T-helper 2 cell (primary cell): ENCODE measurements at regions not wholly inside any gene's neighbourhood (a gene's known extent, or its start where the extent isn't known, plus 50 kb on each side); places are given as distances from the start of the nearest gene placed in this dataset.
A peak's percentile ranks its signal among the peaks of the same experiment; 100 is the strongest.

Source experiments
- DNase-seq, 5 experiments: peaks; one replicate each; pipeline versions ENCODE4 v3.0.0 to v3.0.0-alpha.2; 2012 to 2022

DNA sequence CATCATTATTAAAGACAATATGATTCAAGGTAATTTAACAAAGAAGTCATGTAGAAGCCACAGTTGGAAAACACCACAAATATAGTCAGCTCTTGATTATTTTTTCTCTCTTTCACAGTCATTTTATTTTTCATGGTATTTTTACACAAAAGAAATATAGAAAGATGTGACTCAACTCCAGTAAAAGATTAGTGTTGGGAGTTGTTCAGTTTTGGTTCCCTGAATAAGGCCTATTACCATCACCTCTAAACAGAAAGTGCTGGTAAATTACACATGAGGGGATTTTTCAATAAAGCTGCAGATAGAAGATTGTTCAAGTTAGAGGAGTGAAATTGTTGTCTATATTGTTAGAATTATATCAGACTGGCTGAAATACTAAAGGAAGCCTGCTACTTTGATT, 107.0 kb downstream of the DDIT4L start:
- DNase-seq = no peak

DNA sequence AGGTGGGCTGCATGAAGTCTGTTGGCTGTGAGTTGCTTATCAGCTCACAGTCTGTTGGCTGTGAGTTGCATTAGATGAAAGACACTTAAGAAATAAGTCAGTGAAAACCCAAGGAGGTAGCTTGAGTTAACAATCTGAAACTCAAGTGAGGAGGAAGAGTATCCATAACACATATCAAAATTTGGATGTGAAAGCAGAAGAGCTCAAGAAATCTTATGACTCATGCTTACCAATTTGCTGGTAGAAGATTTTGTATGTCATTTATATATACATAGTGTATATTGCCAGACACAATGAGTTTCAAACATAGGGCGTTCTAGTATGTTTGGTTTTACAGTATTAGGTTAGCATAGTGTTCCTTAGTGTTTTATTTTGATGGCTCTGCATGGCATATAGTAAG, 107.4 kb downstream of the DDIT4L start:
- DNase-seq = no peak

DNA sequence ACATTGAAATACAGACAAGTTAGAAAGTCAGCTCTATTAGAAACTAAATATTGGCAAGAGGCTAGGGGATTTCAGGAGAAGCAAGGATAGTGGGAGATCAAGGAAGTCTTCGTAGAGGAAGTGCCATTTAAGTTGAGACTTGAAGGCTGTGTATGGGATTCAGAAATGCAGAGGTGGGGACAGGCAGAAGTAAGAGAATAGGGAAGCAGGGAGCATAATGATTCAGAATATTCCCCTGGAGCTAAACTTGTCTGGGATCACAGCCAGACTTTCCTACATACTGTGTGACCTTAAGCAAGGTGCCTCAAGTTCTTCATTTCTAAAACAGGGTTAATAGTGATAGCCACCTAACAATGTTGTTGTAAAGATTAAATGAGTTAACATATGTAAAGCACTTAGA, 108.8 kb downstream of the DDIT4L start:
- no peak for DNase-seq

DNA sequence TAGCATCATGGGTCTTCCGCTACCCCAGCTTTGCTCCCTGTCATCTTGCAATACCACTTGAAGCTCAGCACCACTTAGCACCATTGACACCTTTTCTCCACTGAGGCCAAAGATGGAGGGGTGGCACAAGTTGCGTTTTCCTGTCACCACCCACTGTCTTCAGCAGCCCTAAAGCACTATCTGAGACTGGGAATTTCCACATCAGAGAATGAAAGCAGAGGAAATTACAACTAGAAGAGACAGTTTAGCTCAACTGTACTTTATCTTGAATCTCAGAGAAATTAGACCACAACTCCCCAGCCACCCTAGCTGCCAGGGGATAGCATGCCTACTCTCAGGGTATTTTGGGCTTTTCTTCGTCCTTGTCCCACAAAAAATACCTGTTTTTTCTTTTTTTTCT, 111.0 kb downstream of the DDIT4L start:
- no peak for DNase-seq

DNA sequence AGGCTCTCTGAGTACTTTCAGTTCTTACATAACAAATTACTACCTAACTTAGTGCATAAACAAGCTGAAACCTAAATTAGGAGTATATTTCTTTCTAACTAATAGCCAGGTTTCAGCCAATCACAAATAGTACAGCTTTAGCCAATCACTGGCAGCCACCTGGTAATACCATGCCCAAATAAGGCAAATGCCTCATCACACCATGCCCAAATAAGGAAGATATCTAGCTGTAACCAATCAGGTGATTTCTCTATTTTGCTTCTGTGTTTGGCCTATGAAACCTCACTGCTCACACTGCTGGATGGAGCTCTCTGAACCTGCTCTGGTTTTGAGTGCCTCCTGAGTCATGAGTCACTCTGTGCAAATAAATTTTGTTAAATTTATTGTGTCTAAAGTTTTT, 113.5 kb downstream of the DDIT4L start:
- DNase-seq = peak in 1 of 5 experiments; percentile 29

DNA sequence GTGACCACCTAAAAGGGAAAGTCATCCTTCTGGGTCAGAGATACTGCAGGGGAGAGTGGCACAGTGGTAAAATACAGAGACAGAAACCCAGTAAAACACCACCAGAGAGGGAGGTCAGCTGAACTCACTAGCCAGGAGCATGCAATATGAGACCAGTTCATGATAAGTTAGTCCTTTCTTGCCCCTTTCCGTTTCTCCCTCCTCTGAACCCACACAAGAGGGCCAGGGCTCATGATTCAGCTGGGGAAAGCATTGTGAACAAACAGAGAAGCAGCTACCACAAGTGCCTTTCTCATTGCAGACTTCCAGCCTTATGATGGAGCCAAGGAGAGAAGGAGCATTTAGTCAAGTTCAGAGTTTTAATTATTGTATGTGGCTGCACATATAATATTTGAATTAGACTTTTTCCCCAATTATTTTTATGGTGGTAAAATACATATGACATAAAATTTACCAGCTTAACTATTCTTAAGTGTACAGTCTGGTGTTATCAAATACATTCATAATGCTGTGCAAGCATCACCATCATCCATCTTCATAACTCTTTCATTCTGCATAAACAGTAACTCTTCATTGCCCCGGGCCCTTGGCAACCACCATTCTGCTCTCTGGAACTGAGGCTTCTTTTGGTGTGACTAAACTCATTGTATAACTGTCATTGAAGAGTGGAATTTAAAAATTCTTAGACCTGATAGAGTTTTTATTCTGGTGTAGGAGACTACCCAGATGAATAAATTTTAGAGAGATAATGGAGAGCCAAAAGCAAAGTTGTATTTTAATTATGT, 114.6 kb downstream of the DDIT4L start:
- no peak for DNase-seq

GRCh38 chr4:100075056-100075455, 115.2 kb downstream of the DDIT4L start:
- no peak for DNase-seq

DNA sequence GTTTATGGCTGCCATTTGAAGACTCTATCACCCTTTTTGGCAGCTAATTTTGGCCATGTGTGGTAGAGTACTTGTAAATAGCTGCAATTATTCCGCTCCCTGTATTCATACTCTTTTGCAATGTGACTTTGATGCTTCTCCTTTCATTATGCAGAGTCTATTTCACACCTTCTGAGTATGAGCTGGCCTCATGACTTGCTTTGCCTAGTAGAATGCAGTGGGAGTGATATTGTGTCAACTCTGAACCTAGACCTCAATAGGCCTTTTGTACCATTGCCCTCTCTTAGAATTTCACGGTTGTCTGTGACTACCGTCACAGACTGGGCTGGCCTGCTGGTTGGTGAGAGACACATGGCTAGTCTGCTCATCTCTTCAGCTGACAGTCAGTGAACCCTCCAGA, 118.8 kb downstream of the DDIT4L start:
- no peak for DNase-seq

GRCh38 chr4:100070868-100071267, 119.4 kb downstream of the DDIT4L start:
- no peak for DNase-seq

DNA sequence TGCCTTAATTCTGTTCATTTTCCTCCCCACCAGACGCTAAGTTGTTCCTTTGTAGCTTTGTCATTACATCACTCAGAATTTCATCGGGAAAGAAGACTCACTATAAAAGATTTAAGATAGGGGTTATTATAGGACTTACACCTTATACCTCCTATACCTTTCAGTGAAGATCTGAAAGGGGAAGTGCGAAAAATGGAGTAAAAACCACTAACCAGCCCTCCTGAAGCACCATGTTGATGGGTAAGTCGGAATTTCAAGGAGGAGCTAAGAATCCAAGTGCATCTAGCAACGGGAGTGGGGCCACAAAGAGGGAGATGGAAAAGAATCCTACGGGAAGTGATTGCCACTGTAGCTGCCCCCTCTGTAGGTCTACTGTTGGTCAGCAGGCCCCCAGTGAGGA, 119.1 kb upstream of the H2AZ1 start:
- no peak for DNase-seq

- DNase-seq = no peak
These were observed 117.2 kb upstream of the H2AZ1 start for GRCh38 chr4:100067255-100067654.

- DNase-seq = peak in 1 of 5 experiments; percentile 32
These were observed 113.3 kb upstream of the H2AZ1 start for GRCh38 chr4:100063355-100063754.

- DNase-seq = no peak
These were observed 112.8 kb upstream of the H2AZ1 start for GRCh38 chr4:100062921-100063320.

DNA sequence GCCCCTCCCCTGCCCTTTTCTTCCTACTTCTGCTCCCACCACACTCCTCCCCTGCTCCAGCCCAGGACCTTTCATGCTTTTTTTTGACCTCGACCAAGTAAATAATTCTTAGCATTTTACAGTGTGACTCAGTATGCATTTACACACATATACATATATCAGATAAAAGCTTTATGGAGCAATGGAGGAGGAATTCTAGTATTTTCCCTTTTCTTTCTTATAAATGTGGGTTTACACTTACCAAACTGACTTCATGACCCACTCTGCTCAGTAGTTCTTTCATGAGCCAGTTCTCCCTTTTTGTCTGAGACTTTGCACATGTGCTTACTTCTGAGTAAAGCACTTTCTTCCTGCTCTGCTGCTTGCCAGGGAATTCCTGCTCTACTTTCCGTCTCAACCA, 111.8 kb upstream of the H2AZ1 start:
- DNase-seq = no peak

GRCh38 chr4:100060765-100061416, 110.8 kb upstream of the H2AZ1 start:
- no peak for DNase-seq

DNA sequence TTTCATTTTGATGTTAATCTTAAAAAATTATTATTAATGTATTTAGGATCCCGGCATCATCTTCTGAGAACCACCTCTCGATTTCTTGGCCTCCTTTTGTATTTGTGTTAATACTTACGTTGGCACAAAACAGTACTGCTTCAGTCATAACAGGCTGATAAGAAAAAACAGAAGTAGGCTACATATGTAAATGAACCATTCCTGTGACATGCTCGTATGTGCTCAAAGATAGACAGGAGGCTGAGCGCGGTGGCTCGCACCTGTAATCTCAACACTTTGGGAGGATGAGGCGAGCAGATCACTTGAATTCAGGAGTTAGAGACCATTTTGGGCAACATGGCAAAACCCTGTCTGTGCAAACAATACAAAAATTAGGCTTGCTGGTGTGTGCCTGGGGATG, 109.4 kb upstream of the H2AZ1 start:
- DNase-seq = no peak

- no peak for DNase-seq
These were observed 106.6 kb upstream of the H2AZ1 start for GRCh38 chr4:100056701-100057100.

DNA sequence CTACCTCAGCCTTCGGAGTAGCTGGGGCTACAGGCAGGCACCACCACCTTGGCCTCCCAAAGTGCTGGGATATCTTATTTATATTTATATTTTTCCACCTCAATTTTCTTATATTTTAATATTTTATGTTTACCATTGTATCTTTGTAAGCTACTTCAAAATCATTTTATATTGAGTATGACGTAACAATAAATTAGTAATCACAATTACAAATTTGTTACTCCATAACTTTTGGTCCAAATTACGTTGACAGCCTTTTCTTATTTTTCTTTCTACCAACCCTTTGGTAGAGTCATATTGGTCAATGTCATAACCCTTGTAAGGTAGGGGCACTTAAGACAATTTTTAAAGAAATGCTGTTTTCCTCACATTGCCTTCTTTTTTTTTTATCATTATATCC, 104.0 kb upstream of the H2AZ1 start:
- no peak for DNase-seq

DNA sequence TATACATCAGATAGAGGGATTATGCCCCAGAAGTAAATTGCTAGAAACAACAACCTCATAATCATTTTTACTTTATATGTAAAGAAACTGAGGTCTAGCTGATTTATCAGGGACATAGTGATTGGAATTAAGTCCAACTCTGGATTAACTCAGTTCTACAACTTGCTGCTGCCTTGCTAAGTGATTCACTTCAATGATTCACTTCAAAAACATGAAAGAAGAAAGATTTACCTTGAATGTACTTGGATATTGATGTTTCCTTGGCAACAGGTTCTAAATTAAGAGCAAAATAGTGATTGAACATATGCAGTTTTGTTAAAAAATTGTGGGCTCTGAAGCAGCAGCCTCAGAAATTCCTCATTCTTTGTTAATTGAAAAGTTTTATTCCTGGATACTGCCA, 99.8 kb upstream of the H2AZ1 start:
- no peak for DNase-seq

DNA sequence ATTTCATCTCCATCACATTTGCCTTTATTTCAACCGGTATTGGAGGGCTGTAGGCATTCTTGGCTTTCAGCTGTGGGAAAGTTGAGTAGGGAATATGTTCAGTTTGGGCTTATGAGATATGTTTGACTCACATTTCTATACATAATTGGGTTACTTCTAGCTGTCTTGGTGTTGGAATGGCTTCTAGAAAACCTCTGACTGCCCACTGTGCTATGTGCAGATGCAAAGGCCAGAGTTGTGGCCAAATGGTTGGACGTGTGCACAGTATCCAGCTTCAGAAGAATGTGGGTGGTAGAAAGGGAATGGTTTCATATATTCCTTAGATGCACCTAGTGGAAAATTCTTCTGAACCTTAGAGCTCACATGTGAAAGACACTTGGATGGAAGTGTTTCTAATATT, 92.6 kb upstream of the H2AZ1 start:
- DNase-seq = no peak

DNA sequence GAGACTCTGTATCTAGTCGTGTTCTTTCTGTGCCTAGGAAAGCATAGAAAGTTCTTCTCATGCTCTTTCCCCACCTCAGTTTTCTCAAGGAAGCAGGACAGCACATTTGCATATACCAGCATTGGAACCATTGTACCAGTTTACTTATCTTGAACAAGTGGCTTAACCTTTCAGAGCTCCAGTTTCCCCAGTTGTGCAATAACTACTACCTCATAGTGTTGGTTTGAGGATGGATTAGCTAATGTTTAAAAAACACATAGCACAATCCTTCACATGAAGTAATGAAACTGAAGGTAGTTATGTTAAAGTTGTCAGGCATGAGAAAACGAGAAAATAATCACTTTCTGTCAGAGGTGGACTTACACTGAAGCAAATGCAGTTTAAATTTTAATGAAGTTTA, 92.2 kb upstream of the H2AZ1 start:
- no peak for DNase-seq

GRCh38 chr4:100041646-100042045, 91.6 kb upstream of the H2AZ1 start:
- no peak for DNase-seq

GRCh38 chr4:100034023-100034664, 84.1 kb upstream of the H2AZ1 start:
- no peak for DNase-seq

- DNase-seq = no peak
These were observed 76.0 kb upstream of the H2AZ1 start for GRCh38 chr4:100026066-100026465.
